Panc1 (cell line): ENCODE measurements at regions not wholly inside any gene's neighbourhood (a gene's known extent, or its start where the extent isn't known, plus 50 kb on each side); places are given as distances from the start of the nearest gene placed in this dataset.

Source experiments
- ATAC-seq: fragments of 200-7000 bp; cut with Tn5 transposase; 2 replicates; pipeline ENCODE4 v1.9.1; 2020; ENCODE audit warnings: mild to moderate bottlenecking, moderate library complexity
- BruUV-seq: library from RNA; stranded (reverse); fragments of 400-500 nt; replicated peaks from 2 replicates; lab custom pipeline; 2021; lab: Mats Ljungman, UMichigan
- CTCF ChIA-PET: fragments of 300-600 bp; sonication (Branson Sonifier 250); formaldehyde crosslinking; loops from one replicate; lab custom pipeline; 2022; ENCODE audit warnings: antibody characterized with exemption; lab: Charles Lee
- POLR2A ChIA-PET: fragments of 300-600 bp; sonication (Branson Sonifier 250); formaldehyde crosslinking; loops from one replicate; lab custom pipeline; 2022; ENCODE audit warnings: antibody characterized with exemption; lab: Charles Lee
- DNase-seq: peaks from one replicate; pipeline ENCODE4 v3.0.0-alpha.2; 2010; ENCODE audit warnings: low read depth, low spot score
- H3K27ac ChIP-seq: 2 replicates; pipeline ENCODE4 v1.5.1; 2011; ENCODE audit warnings: mild to moderate bottlenecking, low read length, inconsistent platforms
- H3K27me3 ChIP-seq: fragments of 200-500 bp; sonication (Bioruptor generic); 2 replicates; pipeline ENCODE4 v1.6.0; 2014; ENCODE audit warnings: low read length, inconsistent platforms; ENCODE audit not compliant: control insufficient read depth, insufficient read depth
- H3K36me3 ChIP-seq: fragments of 200-500 bp; sonication (Bioruptor generic); 2 replicates; pipeline ENCODE4 v1.5.1; 2014; ENCODE audit warnings: inconsistent platforms, mild to moderate bottlenecking, low read length, moderate library complexity; ENCODE audit not compliant: control insufficient read depth, insufficient read depth
- H3K4me1 ChIP-seq: 2 replicates; pipeline ENCODE4 v1.5.1; 2011; ENCODE audit warnings: inconsistent platforms, mild to moderate bottlenecking, low read length, moderate library complexity; ENCODE audit not compliant: control insufficient read depth, insufficient read depth
- H3K4me3 ChIP-seq, 2 experiments: 2 replicates each; pipeline ENCODE4 v1.5.1; 2011 to 2012; ENCODE audit warnings: low read depth in 2 of 2, low read length in 2 of 2, mild to moderate bottlenecking in 2 of 2, inconsistent platforms in 1 of 2, moderate library complexity in 1 of 2
- H3K9me3 ChIP-seq: fragments of 200-500 bp; sonication (Bioruptor generic); 2 replicates; pipeline ENCODE4 v1.5.1; 2014; ENCODE audit warnings: low read depth, mild to moderate bottlenecking, inconsistent platforms, low read length, moderate library complexity; ENCODE audit not compliant: control insufficient read depth, insufficient read depth
- POLR2AphosphoS5 ChIP-seq: IDR thresholded peaks from 2 replicates; pipeline ENCODE4 v1.6.1; 2012; ENCODE audit warnings: mild to moderate bottlenecking, low read depth, low read length, moderate library complexity
- SIN3A ChIP-seq: IDR thresholded peaks from 2 replicates; pipeline ENCODE4 v1.6.1; 2012; ENCODE audit warnings: low read depth, mild to moderate bottlenecking, low read length, moderate library complexity, borderline replicate concordance; ENCODE audit not compliant: insufficient read depth
- TCF7L2 ChIP-seq: IDR thresholded peaks from 2 replicates; pipeline ENCODE4 v1.6.1; 2011; ENCODE audit warnings: mild to moderate bottlenecking, low read depth, low read length, inconsistent platforms
- in situ Hi-C: cut with HindIII; loops from 2 replicates; pipeline ENCODE4 v1.10.0; 2016; ENCODE audit warnings: low sequenced_read_pairs, low pct_unique_long_range_greater_than_20kb
- intact Hi-C: fragments of 100-400 bp; cut with micrococcal nuclease; formaldehyde crosslinking; loops from one replicate; pipeline ENCODE4 v1.10.0; 2022; ENCODE audit not compliant: unreplicated experiment
- TF ChIP-seq, protein P1 (sequence below), 2 experiments: IDR thresholded peaks; 2 replicates each; pipeline ENCODE4 v1.6.1; 2011 to 2012; ENCODE audit warnings: low read depth in 2 of 2, control low read depth in 1 of 2, low read length in 1 of 2, mild to moderate bottlenecking in 1 of 2, moderate library complexity in 1 of 2; ENCODE audit not compliant: insufficient read depth in 1 of 2
- TF ChIP-seq, protein P2 (sequence below): fragments of 450-650 bp; IDR thresholded peaks from 2 replicates; pipeline ENCODE4 v1.5.1; 2017; ENCODE audit warnings: mild to moderate bottlenecking

DNA sequence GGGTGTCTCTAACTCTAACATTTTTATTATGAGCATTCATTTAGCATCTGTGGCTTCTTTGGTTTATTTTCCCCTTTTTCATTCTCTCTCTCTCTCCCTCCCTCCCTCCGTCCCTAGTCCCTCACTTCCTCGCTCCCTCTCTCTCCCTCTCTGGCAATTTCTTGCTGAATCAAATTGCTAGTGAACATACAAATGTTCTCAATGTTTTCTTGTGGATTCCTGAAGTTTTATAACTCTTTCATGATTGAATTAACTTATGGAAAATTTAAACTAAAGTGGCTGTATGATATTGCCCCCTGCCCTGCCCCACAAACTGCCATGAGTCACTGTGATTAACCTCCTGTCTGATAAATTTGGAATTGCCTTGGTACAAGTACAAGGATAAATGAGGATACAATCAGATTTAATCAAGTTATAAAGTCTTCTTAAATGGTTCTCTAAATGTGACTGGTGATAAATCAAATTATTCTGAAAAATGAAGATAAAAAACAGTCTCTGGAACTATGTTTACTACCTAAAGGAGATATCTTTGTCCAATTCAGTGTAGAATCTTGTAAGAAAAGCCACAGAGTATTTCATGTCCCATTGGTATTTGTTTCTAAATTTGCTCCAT, 143.0 kb upstream of the PDGFD start:
- no peak overlapping the region for H3K4me3 ChIP-seq
- in situ Hi-C loops = no loop called here
- TF ChIP-seq, protein P1, sequence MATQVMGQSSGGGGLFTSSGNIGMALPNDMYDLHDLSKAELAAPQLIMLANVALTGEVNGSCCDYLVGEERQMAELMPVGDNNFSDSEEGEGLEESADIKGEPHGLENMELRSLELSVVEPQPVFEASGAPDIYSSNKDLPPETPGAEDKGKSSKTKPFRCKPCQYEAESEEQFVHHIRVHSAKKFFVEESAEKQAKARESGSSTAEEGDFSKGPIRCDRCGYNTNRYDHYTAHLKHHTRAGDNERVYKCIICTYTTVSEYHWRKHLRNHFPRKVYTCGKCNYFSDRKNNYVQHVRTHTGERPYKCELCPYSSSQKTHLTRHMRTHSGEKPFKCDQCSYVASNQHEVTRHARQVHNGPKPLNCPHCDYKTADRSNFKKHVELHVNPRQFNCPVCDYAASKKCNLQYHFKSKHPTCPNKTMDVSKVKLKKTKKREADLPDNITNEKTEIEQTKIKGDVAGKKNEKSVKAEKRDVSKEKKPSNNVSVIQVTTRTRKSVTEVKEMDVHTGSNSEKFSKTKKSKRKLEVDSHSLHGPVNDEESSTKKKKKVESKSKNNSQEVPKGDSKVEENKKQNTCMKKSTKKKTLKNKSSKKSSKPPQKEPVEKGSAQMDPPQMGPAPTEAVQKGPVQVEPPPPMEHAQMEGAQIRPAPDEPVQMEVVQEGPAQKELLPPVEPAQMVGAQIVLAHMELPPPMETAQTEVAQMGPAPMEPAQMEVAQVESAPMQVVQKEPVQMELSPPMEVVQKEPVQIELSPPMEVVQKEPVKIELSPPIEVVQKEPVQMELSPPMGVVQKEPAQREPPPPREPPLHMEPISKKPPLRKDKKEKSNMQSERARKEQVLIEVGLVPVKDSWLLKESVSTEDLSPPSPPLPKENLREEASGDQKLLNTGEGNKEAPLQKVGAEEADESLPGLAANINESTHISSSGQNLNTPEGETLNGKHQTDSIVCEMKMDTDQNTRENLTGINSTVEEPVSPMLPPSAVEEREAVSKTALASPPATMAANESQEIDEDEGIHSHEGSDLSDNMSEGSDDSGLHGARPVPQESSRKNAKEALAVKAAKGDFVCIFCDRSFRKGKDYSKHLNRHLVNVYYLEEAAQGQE (IDR thresholded peaks at IDR 0.05; ENCODE audit: insufficient read depth in 1 of 2, low read depth in 2 of 2, low read length in 1 of 2) = no peak
- no peak for TF ChIP-seq SIN3A
- no peaks in the 10 kb centered on the region for H3K4me1 ChIP-seq
- ATAC-seq = no peak
- no TSS peak for BruUV-seq
- intact Hi-C loops = no loop called here
- CTCF ChIA-PET = no interaction called here
- H3K27me3 ChIP-seq = no peaks in the 10 kb centered on the region
- H3K36me3 ChIP-seq = no peaks in the 10 kb centered on the region
- POLR2A ChIA-PET = no interaction called here
- H3K27ac ChIP-seq = no peak overlapping the region
- no peak for DNase-seq
- no peaks in the 10 kb centered on the region; the same call in 1 of the 2 replicates for H3K9me3 ChIP-seq

DNA sequence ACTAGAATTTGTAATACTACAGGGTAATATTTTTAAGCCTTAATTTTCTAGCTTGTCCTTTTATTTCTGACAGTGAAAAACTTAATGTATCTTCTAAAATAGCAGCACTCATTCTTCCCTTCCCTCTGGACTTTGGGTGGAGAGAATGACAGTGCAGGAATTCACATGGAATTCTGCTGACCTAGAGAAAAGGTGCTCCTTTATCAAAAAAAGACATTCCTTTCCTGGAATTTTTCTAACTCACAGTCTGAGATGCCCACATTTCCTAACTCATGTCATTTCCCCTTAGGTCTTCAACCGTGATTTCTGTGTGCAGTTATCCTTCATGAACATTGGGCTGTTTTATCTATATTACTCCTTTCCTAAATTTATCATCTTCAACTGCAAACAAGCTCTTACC, 137.8 kb upstream of the PDGFD start:
- intact Hi-C loops (no loop called here), in situ Hi-C loops (no loop called here)
- BruUV-seq = no TSS peak
- H3K27me3 ChIP-seq = no peaks in the 10 kb centered on the region
- CTCF ChIA-PET = no interaction called here
- no peaks in the 10 kb centered on the region for H3K9me3 ChIP-seq
- ATAC-seq = no peak
- no peak overlapping the region for H3K27ac ChIP-seq
- TF ChIP-seq, protein P2, sequence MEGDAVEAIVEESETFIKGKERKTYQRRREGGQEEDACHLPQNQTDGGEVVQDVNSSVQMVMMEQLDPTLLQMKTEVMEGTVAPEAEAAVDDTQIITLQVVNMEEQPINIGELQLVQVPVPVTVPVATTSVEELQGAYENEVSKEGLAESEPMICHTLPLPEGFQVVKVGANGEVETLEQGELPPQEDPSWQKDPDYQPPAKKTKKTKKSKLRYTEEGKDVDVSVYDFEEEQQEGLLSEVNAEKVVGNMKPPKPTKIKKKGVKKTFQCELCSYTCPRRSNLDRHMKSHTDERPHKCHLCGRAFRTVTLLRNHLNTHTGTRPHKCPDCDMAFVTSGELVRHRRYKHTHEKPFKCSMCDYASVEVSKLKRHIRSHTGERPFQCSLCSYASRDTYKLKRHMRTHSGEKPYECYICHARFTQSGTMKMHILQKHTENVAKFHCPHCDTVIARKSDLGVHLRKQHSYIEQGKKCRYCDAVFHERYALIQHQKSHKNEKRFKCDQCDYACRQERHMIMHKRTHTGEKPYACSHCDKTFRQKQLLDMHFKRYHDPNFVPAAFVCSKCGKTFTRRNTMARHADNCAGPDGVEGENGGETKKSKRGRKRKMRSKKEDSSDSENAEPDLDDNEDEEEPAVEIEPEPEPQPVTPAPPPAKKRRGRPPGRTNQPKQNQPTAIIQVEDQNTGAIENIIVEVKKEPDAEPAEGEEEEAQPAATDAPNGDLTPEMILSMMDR = no peak
- TF ChIP-seq TCF7L2 (no peak), SIN3A (no peak), POLR2AphosphoS5 (no peak)
- TF ChIP-seq, protein P1 (IDR thresholded peaks at IDR 0.05; ENCODE audit: insufficient read depth in 1 of 2, low read depth in 2 of 2, low read length in 1 of 2) = no peak
- H3K4me1 ChIP-seq = no peaks in the 10 kb centered on the region
- H3K36me3 ChIP-seq = no peaks in the 10 kb centered on the region
- POLR2A ChIA-PET = no interaction called here
- H3K4me3 ChIP-seq = no peak overlapping the region
- no peak for DNase-seq
